ENCODE measurements at regions not wholly inside any gene's neighbourhood (a gene's known extent, or its start where the extent isn't known, plus 50 kb on each side); places are given as distances from the start of the nearest gene placed in this dataset.

DNA sequence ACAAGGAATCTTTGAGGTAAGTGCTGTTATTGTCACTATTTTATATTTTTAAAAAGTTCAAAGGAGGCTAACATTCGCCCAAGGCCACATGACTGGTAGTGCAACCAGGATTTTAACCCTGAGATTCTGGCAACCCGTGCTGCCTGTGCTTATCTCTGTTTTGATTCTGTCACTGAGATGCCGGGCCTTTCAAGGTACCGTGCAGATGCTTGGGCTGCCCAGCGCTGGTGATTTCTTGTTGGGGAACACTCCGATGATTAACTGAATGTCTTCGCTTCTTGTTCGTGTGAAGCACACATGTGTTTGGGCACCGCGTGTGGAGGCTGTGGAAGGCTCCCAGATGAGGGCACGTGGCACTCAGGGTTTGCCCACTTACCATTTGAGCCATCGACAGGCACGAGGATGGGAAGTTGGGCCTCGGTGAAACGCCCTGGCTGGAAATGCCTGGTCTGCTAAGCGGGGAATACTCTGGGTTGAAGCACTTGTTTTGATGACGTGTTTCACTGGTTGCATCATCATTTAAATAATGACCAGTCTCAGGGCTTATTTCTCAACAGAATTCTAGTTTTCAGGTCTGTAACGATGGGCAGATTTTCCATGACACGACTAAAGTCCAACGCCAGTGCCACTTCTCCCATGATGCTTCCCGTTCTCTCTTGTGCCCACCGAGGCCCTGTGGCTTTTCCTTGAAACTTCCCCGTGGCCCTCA lies 392.7 kb downstream of the FGF9 start:
- DNase-seq: no peak

- DNase-seq: no peak
Measured at GRCh38 chr13:22064854-22065620, 394.2 kb downstream of the FGF9 start.

DNA sequence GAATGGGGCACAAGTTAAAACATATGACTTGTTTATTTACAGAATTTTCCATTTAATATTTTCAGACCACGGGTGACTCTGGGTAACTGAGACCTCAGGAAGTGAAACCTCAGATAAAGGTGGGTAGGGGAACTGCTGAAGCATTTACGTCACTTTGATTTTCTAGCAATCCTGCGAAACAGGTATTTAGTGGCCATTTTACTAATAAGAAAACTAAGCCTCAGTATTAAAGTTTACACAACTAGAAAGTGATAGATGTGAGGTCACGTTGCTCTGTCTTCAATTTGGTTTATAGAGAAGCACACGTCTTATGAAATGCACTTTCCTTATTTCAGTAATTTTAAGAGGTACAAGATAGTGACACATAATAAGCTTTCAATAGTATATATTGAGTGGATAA lies 402.8 kb downstream of the FGF9 start:
- DNase-seq: no peak

DNA sequence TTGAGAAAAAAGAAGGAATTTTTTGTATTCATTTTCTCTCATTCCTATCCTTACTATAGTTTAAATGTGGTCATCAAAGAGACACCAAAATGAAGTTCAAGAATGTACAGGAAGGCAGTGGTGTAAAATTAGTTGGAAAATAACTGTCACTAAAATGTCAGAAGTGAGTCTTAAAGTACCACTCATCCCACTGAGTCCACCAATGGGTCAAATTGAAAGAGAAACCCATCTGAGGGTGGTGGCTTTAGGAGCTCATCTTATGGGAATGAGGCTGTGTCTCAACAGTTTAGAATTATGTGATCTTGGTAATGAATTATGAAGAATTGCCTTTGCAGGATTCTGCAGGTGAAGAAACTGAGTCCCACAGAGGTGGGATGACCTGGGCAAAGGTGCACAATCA lies 403.5 kb downstream of the FGF9 start:
- DNase-seq: no peak

DNA sequence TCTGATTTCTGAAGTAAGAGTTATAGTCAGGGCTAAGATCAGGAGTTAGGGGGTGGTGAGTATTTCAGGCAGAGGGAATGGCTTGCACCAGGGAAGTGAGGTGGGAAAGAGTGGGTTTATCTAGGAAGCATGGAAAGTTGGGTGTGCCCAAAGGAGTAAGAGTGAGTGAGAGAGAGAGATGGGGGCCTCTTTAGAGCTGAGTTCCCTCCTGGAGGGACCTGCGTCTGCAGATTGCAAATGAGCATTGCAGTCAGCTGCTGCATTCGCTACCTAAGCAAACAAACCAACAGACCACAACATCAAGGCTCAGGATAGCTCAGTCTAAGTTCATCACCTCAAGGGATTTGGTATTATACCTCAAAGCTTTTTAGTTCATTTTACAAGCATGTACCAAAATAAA lies 405.8 kb downstream of the FGF9 start:
- DNase-seq: no peak

GRCh38 chr13:22077205-22077683 lies 406.4 kb downstream of the FGF9 start:
- DNase-seq: no peak

- DNase-seq: no peak
Measured at GRCh38 chr13:22077764-22078163, 406.9 kb downstream of the FGF9 start.

DNA sequence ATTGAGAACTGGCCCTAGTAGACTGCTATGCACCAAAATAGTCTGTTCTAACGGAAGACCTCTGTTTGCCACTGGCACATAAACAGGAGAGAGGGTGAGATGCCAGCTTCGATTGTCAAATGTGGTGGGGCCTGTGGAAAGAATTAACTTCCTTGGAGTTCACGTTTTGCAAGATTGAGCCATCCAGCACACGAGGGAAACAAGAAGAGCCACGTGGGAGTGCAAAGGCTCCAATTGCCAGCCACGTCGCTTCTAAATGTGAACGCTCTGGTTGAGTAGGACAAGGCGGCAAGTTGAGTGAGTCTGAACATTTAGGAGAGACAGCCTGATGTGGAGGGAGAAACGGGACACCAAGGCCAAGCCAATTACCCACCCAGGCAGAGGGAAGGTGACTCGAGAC lies 409.1 kb downstream of the FGF9 start:
- DNase-seq: no peak

DNA sequence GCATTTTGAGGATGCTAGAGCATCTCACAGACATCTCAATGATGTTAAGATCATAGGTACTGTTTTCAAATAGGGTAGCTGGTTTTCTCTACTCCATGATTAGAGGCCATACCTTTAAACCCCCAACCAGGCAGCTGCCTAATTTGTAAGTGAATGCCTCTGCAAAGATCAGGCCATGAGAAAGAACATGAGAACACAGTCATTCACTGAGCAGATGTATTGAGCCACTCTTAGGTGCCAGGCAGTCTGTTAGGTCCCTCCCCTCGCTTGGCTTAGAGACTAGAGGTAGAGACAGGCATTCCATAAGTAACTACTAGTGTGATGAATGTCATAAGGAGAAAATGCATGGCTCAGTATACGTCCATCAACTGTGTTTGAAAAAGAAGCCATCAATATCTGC lies 410.0 kb downstream of the FGF9 start:
- DNase-seq: no peak

DNA sequence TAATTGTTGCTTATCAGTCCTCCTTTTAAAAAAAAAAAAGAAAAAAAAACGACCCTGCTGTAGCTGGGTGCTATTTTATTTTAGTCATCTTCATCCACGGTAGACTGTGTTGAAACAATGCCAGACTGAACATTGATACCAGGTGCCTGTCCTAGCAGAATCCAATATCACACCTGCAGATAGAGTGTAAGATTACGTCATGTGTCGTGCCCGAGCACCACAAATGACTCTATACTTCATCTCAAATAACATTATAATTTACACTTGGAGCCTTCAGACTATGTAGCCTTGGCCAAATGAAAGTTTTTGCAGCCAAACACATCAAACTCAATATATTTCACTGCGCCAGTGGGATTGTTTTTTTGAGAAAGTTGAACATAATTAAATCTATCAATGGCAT lies 410.6 kb downstream of the FGF9 start:
- no peak for DNase-seq

- DNase-seq: no peak
Measured at GRCh38 chr13:22082030-22082429, 411.2 kb downstream of the FGF9 start.

DNA sequence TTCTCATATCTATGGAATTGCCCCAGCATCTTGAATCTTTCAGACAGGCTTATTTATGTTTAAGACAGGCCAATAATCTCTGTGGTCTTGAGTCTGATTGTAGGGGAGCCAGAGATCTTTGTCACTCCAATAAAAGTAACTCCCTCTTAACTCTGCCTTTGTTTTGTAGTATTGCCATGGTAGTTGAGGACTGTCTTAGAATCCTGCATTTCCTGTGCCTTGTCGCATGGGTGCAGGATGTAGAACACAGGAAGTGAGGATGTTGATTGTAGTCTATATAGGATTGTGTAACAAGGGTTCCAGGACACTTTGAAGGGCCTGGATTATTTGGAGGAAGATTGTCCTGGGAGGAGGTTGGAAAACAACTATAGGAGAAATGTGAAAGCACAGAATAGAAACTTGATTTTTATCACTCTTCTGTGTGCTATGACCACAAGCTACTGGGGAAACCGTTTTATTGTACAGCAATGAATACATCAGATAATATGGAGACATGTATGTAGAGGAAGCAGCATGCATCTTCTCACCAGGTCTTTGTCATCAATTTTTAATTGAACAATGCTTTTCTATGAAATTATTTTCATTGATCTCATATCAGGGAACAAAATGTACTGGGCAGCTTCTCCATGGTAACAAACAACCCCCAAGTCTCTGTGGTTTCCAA lies 411.7 kb downstream of the FGF9 start:
- DNase-seq: no peak

GRCh38 chr13:22085001-22085400 lies 414.1 kb downstream of the FGF9 start:
- no peak for DNase-seq

- DNase-seq: no peak
Measured at GRCh38 chr13:22086597-22087330, 415.9 kb downstream of the FGF9 start.

GRCh38 chr13:22090106-22090505 lies 419.2 kb downstream of the FGF9 start:
- DNase-seq: no peak

DNA sequence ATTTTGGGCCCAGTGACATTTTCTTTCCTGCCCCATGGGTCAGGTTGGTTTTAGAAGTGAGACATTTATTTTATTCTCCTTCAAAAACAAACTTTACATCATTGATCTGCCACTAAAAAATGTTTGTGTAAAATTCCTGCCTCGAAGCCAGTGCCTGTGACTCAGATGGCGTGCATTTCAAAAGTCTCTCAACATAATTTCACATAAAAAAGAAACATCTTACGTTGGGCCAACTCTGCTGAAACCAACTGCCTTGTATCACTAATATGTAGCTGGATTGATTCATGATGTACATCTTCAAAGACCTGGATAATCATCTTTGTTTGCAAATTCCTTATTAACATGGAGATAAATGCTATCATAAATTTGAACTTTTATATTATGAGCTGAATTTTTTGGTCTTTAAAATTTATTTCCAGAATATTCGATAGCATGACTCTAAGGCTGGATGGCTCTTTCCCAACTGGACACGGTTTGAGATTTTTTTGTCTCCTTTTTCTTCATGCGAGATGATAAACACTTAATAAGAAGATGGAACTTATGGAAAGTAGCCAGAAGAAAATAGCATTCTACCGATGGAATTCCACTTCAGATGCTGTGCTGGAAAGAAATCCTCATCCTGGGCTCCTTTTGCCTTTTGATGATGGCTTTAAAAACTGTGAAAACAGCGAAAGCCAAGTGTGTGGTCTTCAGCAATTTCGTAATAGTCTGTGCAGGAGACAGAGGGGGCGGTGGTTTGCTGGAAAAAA lies 420.5 kb downstream of the FGF9 start:
- no peak for DNase-seq

- DNase-seq: no peak
Measured at GRCh38 chr13:22091971-22092300, 421.1 kb downstream of the FGF9 start.

- DNase-seq: no peak
Measured at GRCh38 chr13:22092791-22093560, 422.1 kb downstream of the FGF9 start.

DNA sequence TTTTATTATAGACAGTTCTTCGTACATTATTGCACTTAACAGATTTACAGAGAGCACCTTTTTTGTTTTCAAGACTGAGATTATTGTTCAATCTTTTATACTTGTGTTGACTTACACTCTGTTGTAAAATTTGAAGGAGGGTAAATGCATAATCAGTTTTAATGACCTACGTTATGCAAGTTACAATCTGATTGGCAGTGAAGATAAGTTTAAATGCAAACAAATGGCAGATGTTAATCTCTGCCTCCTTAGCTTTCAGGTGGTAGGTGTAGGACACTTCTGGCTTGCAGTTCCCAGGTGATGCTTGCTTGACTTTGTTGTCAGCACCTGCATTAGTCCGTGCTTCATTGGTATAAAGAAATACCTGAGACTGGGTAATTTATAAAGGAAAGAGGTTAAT lies 424.9 kb downstream of the FGF9 start:
- no peak for DNase-seq

DNA sequence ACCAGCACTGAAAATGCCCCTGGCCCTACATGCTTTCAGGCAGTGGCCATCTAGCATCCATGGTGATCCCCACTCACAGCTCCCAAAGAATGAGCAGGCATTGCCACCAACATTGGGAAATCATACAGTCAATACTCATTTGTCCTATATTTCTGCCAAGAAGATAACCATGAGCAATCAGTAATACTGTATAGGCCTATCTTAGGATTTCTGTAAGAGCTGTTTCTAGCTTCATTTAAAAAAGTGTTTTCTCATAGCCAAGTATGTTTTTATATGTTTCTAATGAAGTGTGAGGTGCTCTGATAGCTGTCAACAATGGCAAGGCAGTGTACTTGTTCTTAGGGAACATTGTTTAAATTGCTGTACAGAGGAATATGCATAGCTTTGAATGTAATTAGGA lies 428.7 kb downstream of the FGF9 start:
- DNase-seq: no peak

DNA sequence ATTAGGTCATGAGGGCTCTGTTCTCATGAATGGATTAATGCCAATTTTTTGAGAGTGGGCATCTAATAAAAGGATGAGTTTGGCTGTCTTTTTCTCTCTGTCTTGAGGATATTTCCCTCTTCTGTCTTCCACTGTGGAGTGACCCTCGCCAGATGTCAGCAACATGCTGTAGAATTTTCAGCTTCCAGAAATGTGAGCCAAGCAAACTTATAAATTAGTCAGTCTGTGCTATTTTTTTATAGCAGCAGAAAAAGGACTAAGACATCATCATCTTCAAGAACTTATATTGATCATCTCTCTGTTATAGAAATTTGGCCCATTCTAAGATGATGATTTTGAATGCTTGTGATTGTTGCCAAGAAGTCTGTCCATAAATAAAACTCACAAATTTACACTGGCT lies 431.4 kb downstream of the FGF9 start:
- no peak for DNase-seq
